ENCODE measurements at regions not wholly inside any gene's neighbourhood (a gene's known extent, or its start where the extent isn't known, plus 50 kb on each side); places are given as distances from the start of the nearest gene placed in this dataset.
A peak's percentile ranks its signal among the peaks of the same experiment; 100 is the strongest.

GRCh38 chr7:24405002-24405401, 121.0 kb downstream of the NPY start:
- Histone ChIP-seq H3K27ac (ENCODE audit: control insufficient read depth, insufficient read depth, low read length) (no peak overlapping the region), H3K9me3 (ENCODE audit: control insufficient read depth, low read depth, low read length) (no peaks in the 10 kb centered on the region), H3K9ac (ENCODE audit: control insufficient read depth, extremely low read depth, insufficient read depth, low read length) (no peak overlapping the region), H4K20me1 (ENCODE audit: control insufficient read depth, extremely low read depth, insufficient read depth, low read length) (no peaks in the 10 kb centered on the region), H3K4me2 (ENCODE audit: control insufficient read depth, extremely low read depth, insufficient read depth, low read depth, low read length) (no peak overlapping the region), H3K9me1 (ENCODE audit: control insufficient read depth, extremely low read depth, insufficient read depth, low read length) (no peaks in the 10 kb centered on the region), H3K27me3 (ENCODE audit: control insufficient read depth, extremely low read depth, insufficient read depth, low read length) (no peaks in the 10 kb centered on the region), H2AFZ (ENCODE audit: control insufficient read depth, low read length) (no peak overlapping the region), H3K36me3 (ENCODE audit: control insufficient read depth in 2 of 2, extremely low read depth in 1 of 2, insufficient read depth in 2 of 2, low read length in 2 of 2) (no peaks in the 10 kb centered on the region), H3K4me1 (ENCODE audit: control insufficient read depth, extremely low read depth, insufficient read depth, low read length) (peaks cover 13% of the 10 kb centered on the region), H3K4me3 (ENCODE audit: control insufficient read depth in 2 of 3, extremely low read depth in 1 of 3, insufficient read depth in 2 of 3, low read depth in 1 of 3, low read length in 3 of 3) (no peak overlapping the region), H3K79me2 (ENCODE audit: control insufficient read depth, insufficient read depth, low read length) (no peaks in the 10 kb centered on the region)
- no peak for FAIRE-seq
- DNase-seq (ENCODE audit: low read depth, low spot score), result no peak
- dilution Hi-C loops (cut with MboI; ENCODE audit: extremely low pct_ligation_motif_present, low sequenced_read_pairs), result no loop called here
- TF ChIP-seq EZH2 (IDR thresholded peaks at IDR 0.05; ENCODE audit: low read length) (no peak), CTCF (optimal IDR thresholded peaks at IDR 0.05 in 1 of 3, IDR thresholded peaks at IDR 0.05 in 1 of 3, conservative IDR thresholded peaks at IDR 0.05 in 1 of 3; ENCODE audit: extremely low read depth in 1 of 3, insufficient read depth in 2 of 3, low read length in 3 of 3) (no peak)

GRCh38 chr7:24406053-24406788, 122.2 kb downstream of the NPY start:
- dilution Hi-C loops (cut with MboI; ENCODE audit: extremely low pct_ligation_motif_present, low sequenced_read_pairs), result no loop called here
- Histone ChIP-seq H3K27ac (ENCODE audit: control insufficient read depth, insufficient read depth, low read length) (no peak overlapping the region), H2AFZ (ENCODE audit: control insufficient read depth, low read length) (peak overlapping the region; percentile 68), H3K9me1 (ENCODE audit: control insufficient read depth, extremely low read depth, insufficient read depth, low read length) (no peaks in the 10 kb centered on the region), H3K9me3 (ENCODE audit: control insufficient read depth, low read depth, low read length) (no peaks in the 10 kb centered on the region), H3K36me3 (ENCODE audit: control insufficient read depth in 2 of 2, extremely low read depth in 1 of 2, insufficient read depth in 2 of 2, low read length in 2 of 2) (no peaks in the 10 kb centered on the region), H3K4me3 (ENCODE audit: control insufficient read depth in 2 of 3, extremely low read depth in 1 of 3, insufficient read depth in 2 of 3, low read depth in 1 of 3, low read length in 3 of 3) (no peak overlapping the region), H3K4me1 (ENCODE audit: control insufficient read depth, extremely low read depth, insufficient read depth, low read length) (peaks cover 13% of the 10 kb centered on the region), H3K4me2 (ENCODE audit: control insufficient read depth, extremely low read depth, insufficient read depth, low read depth, low read length) (peak overlapping the region; percentile 57), H3K9ac (ENCODE audit: control insufficient read depth, extremely low read depth, insufficient read depth, low read length) (no peak overlapping the region), H4K20me1 (ENCODE audit: control insufficient read depth, extremely low read depth, insufficient read depth, low read length) (no peaks in the 10 kb centered on the region), H3K27me3 (ENCODE audit: control insufficient read depth, extremely low read depth, insufficient read depth, low read length) (no peaks in the 10 kb centered on the region), H3K79me2 (ENCODE audit: control insufficient read depth, insufficient read depth, low read length) (no peaks in the 10 kb centered on the region)
- FAIRE-seq, result peak; percentile 95
- peak; percentile 13 for DNase-seq (ENCODE audit: low read depth, low spot score)
- no peak for TF ChIP-seq EZH2 (IDR thresholded peaks at IDR 0.05; ENCODE audit: low read length)
- TF ChIP-seq CTCF (optimal IDR thresholded peaks at IDR 0.05 in 1 of 3, IDR thresholded peaks at IDR 0.05 in 1 of 3, conservative IDR thresholded peaks at IDR 0.05 in 1 of 3; ENCODE audit: extremely low read depth in 1 of 3, insufficient read depth in 2 of 3, low read length in 3 of 3), result no peak

Measured in keratinocyte (primary cell).